Activated naive CD8-positive, alpha-beta T cell (primary cell): ENCODE measurements at regions not wholly inside any gene's neighbourhood (a gene's known extent, or its start where the extent isn't known, plus 50 kb on each side); places are given as distances from the start of the nearest gene placed in this dataset.

Experiments used
- H3K27ac Mint-ChIP-seq: one replicate; pipeline ENCODE4 v1.8.0; 2021; ENCODE audit warnings: mixed read lengths
- H3K27me3 Mint-ChIP-seq: one replicate; pipeline ENCODE4 v1.8.0; 2021; ENCODE audit warnings: mixed read lengths
- H3K36me3 Mint-ChIP-seq: one replicate; pipeline ENCODE4 v1.8.0; 2021; ENCODE audit warnings: mixed read lengths
- H3K4me1 Mint-ChIP-seq: one replicate; pipeline ENCODE4 v1.8.0; 2021; ENCODE audit warnings: low read depth, mixed read lengths
- H3K4me3 Mint-ChIP-seq: one replicate; pipeline ENCODE4 v1.8.0; 2021; ENCODE audit warnings: mild to moderate bottlenecking, mixed read lengths
- H3K9me3 Mint-ChIP-seq: one replicate; pipeline ENCODE4 v1.8.0; 2021; ENCODE audit warnings: low read depth, mixed read lengths

- H3K36me3 Mint-ChIP-seq, result peaks cover 39% of the 10 kb centered on the region
- H3K9me3 Mint-ChIP-seq, result no peaks in the 10 kb centered on the region
- H3K27me3 Mint-ChIP-seq, result no peaks in the 10 kb centered on the region
- no peak overlapping the region for H3K4me3 Mint-ChIP-seq
- no peak overlapping the region for H3K27ac Mint-ChIP-seq
- peaks cover 30% of the 10 kb centered on the region for H3K4me1 Mint-ChIP-seq
These were observed 82.2 kb upstream of the GRK3 start for GRCh38 chr22:25482091-25482760.

- Mint-ChIP-seq H3K36me3 (peaks cover 37% of the 10 kb centered on the region), H3K4me3 (no peak overlapping the region), H3K9me3 (no peaks in the 10 kb centered on the region), H3K27me3 (no peaks in the 10 kb centered on the region), H3K4me1 (peaks cover 36% of the 10 kb centered on the region), H3K27ac (peak overlapping the region; percentile 58)
These were observed 81.4 kb upstream of the GRK3 start for GRCh38 chr22:25482868-25483639.

DNA sequence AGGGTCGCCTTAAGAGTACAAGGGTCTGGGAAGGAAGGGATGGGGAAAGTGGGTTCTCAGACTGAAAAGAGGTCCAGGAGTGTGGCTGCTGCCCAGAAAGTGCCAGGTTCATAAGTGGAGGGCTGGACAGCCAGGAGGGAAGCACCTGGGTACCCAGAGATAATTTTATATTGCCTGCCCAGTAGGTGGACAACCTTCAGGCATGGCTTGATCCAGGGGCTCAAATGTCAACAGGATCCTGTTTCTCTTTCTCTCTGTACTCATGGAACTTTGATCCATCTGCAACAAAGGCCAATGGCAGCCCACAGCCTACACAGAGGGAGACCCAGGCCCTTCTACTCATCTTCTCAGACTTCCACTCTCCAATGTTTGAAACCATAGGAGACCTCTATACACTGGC lies 80.5 kb upstream of the GRK3 start:
- peak overlapping the region; percentile 82 for H3K27ac Mint-ChIP-seq
- H3K4me3 Mint-ChIP-seq, result no peak overlapping the region
- no peaks in the 10 kb centered on the region for H3K27me3 Mint-ChIP-seq
- H3K4me1 Mint-ChIP-seq, result peaks cover 45% of the 10 kb centered on the region
- no peaks in the 10 kb centered on the region for H3K9me3 Mint-ChIP-seq
- peaks cover 38% of the 10 kb centered on the region for H3K36me3 Mint-ChIP-seq

- Mint-ChIP-seq H3K27ac (peak overlapping the region; percentile 82), H3K4me3 (no peak overlapping the region), H3K9me3 (peaks cover under 1% of the 10 kb centered on the region), H3K36me3 (peaks cover 40% of the 10 kb centered on the region), H3K27me3 (no peaks in the 10 kb centered on the region), H3K4me1 (peaks cover 45% of the 10 kb centered on the region)
These were observed 79.8 kb upstream of the GRK3 start for GRCh38 chr22:25484521-25485315.

GRCh38 chr22:25485626-25486545 lies 78.6 kb upstream of the GRK3 start:
- Mint-ChIP-seq H3K4me3 (peak overlapping the region; percentile 53), H3K36me3 (peaks cover 44% of the 10 kb centered on the region), H3K27me3 (no peaks in the 10 kb centered on the region), H3K27ac (peak overlapping the region; percentile 82), H3K9me3 (peaks cover 5% of the 10 kb centered on the region), H3K4me1 (peaks cover 45% of the 10 kb centered on the region)

DNA sequence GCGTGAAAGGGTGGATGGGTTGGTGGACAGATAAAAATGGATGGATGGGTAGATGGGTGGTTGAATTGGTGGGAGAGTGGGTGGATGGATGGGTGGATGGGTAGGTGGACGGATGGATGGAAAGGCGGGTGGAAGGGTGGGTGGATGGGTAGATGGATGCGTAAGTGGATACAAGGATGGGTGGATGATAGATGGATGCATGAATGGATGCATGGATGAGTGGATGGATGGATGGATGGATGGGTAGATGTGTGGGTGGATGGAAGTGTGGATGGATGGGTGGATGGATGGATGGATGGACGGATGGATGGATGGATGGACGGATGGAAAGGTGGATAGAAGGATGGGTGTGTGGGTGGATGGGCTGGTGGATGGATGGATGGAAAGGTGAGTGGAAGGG lies 77.0 kb upstream of the GRK3 start:
- no peak overlapping the region for H3K27ac Mint-ChIP-seq
- H3K9me3 Mint-ChIP-seq, result peaks cover 5% of the 10 kb centered on the region
- peaks cover 45% of the 10 kb centered on the region for H3K4me1 Mint-ChIP-seq
- H3K27me3 Mint-ChIP-seq, result no peaks in the 10 kb centered on the region
- no peak overlapping the region for H3K4me3 Mint-ChIP-seq
- H3K36me3 Mint-ChIP-seq, result peaks cover 37% of the 10 kb centered on the region

DNA sequence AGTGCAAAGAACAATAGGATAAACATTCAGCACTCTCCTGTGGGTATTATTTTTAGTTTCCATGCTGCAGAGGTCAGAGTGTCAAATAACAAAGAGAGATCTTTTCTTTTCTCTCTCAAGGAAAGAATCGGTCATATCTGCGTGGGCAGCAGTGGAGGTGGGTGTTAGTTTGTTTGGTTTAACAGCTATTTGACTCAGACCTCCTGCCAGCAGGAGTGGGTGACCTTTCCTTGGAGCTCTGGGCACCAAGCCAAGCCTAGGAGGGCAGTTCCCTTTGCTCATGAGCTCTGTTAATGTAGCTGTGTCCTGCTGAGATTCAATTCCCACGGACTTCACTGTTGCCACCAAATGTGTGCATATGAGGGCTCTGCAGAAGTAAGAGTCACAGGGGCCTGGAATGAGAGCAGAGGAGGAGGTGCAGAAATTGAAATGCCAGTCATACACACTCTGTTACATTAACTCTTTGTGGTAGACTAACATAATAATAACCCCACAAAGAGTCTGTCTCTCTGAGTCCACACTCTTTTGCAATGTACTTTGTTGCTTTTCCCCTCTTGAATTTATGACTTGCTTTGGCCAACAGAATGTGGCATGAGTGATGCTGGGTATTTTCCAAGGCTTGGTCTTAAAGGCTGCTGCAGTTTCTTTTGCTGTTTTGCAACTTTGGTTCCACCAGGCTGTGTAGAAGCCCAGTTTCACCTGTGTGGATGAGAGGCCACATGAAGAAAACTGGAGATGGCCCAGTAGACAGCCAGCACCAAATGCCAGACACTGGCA lies 76.0 kb upstream of the GRK3 start:
- Mint-ChIP-seq H3K4me3 (peak overlapping the region; percentile 28), H3K27ac (peak overlapping the region; percentile 81), H3K27me3 (no peaks in the 10 kb centered on the region), H3K9me3 (peaks cover 5% of the 10 kb centered on the region), H3K4me1 (peaks cover 45% of the 10 kb centered on the region), H3K36me3 (peaks cover 32% of the 10 kb centered on the region)

- H3K36me3 Mint-ChIP-seq, result peaks cover 25% of the 10 kb centered on the region
- H3K9me3 Mint-ChIP-seq, result peaks cover 5% of the 10 kb centered on the region
- H3K4me3 Mint-ChIP-seq, result no peak overlapping the region
- no peaks in the 10 kb centered on the region for H3K27me3 Mint-ChIP-seq
- H3K27ac Mint-ChIP-seq, result no peak overlapping the region
- peaks cover 37% of the 10 kb centered on the region for H3K4me1 Mint-ChIP-seq
These were observed 74.5 kb upstream of the GRK3 start for GRCh38 chr22:25489947-25490346.

GRCh38 chr22:25490896-25491295 lies 73.6 kb upstream of the GRK3 start:
- H3K27ac Mint-ChIP-seq, result no peak overlapping the region
- no peaks in the 10 kb centered on the region for H3K27me3 Mint-ChIP-seq
- H3K36me3 Mint-ChIP-seq, result peaks cover 27% of the 10 kb centered on the region
- H3K9me3 Mint-ChIP-seq, result peaks cover 5% of the 10 kb centered on the region
- H3K4me3 Mint-ChIP-seq, result no peak overlapping the region
- H3K4me1 Mint-ChIP-seq, result peaks cover 28% of the 10 kb centered on the region

DNA sequence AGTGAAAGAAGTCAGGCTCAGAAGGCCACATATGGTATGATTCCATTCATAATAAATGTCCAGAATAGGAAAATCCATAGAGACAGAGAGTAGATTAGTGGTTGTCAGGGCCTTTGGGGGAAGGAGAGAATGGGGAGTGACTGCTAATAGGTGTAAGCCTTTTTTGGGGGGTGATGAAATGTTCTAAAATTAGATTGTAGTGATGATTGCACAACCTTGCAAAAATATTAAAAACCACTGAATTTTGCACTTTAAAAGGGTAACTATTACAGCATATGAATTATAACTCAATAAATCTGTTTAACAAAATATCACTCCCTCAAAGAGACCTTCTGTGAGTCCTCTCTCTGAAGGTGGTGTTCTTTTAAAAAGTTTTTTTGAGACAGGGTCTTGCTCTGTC lies 72.3 kb upstream of the GRK3 start:
- H3K9me3 Mint-ChIP-seq, result peaks cover 5% of the 10 kb centered on the region
- H3K27ac Mint-ChIP-seq, result no peak overlapping the region
- H3K36me3 Mint-ChIP-seq, result peaks cover 25% of the 10 kb centered on the region
- H3K27me3 Mint-ChIP-seq, result no peaks in the 10 kb centered on the region
- peaks cover 19% of the 10 kb centered on the region for H3K4me1 Mint-ChIP-seq
- no peak overlapping the region for H3K4me3 Mint-ChIP-seq

GRCh38 chr22:25492841-25493734 lies 71.4 kb upstream of the GRK3 start:
- H3K27me3 Mint-ChIP-seq, result no peaks in the 10 kb centered on the region
- H3K27ac Mint-ChIP-seq, result no peak overlapping the region
- peaks cover 22% of the 10 kb centered on the region for H3K36me3 Mint-ChIP-seq
- peaks cover 12% of the 10 kb centered on the region for H3K4me1 Mint-ChIP-seq
- H3K4me3 Mint-ChIP-seq, result no peak overlapping the region
- H3K9me3 Mint-ChIP-seq, result peaks cover 5% of the 10 kb centered on the region

GRCh38 chr22:25493794-25494193 lies 70.7 kb upstream of the GRK3 start:
- peaks cover 5% of the 10 kb centered on the region for H3K9me3 Mint-ChIP-seq
- peaks cover 22% of the 10 kb centered on the region for H3K36me3 Mint-ChIP-seq
- H3K4me3 Mint-ChIP-seq, result no peak overlapping the region
- H3K27ac Mint-ChIP-seq, result no peak overlapping the region
- H3K27me3 Mint-ChIP-seq, result no peaks in the 10 kb centered on the region
- peaks cover 5% of the 10 kb centered on the region for H3K4me1 Mint-ChIP-seq

GRCh38 chr22:25494774-25495173 lies 69.7 kb upstream of the GRK3 start:
- H3K4me3 Mint-ChIP-seq, result no peak overlapping the region
- no peaks in the 10 kb centered on the region for H3K27me3 Mint-ChIP-seq
- peaks cover 19% of the 10 kb centered on the region for H3K36me3 Mint-ChIP-seq
- peaks cover 4% of the 10 kb centered on the region for H3K4me1 Mint-ChIP-seq
- H3K27ac Mint-ChIP-seq, result no peak overlapping the region
- H3K9me3 Mint-ChIP-seq, result peaks cover 4% of the 10 kb centered on the region
